SJSA1 (cell line): ENCODE measurements at regions not wholly inside any gene's neighbourhood (a gene's known extent, or its start where the extent isn't known, plus 50 kb on each side); places are given as distances from the start of the nearest gene placed in this dataset.
"Not testable (repeated sequence)": the region's sequence is repeated elsewhere in the genome, so short reads cannot be mapped to it uniquely, and the experiment has no call there.

ENCODE experiments used
- DNase-seq, 2 experiments: peaks; one replicate each; pipeline ENCODE4 v3.0.0-alpha.2; 2015 to 2020; ENCODE audit warnings: low spot score in 2 of 2, low read depth in 1 of 2
- H3K27ac ChIP-seq: fragments of 250-450 bp; sonication (Bioruptor Pico); 2 replicates; pipeline ENCODE4 v1.5.1; 2020; ENCODE audit warnings: mild to moderate bottlenecking, moderate library complexity
- H3K27me3 ChIP-seq: fragments of 250-450 bp; sonication (Bioruptor Pico); replicated peaks from 2 replicates; pipeline ENCODE4 v1.5.1; 2020; ENCODE audit warnings: mild to moderate bottlenecking, moderate library complexity
- H3K36me3 ChIP-seq: fragments of 250-450 bp; sonication (Bioruptor Pico); 2 replicates; pipeline ENCODE4 v1.5.1; 2020; ENCODE audit warnings: mild to moderate bottlenecking
- H3K4me1 ChIP-seq: fragments of 250-450 bp; sonication (Bioruptor Pico); replicated peaks from 2 replicates; pipeline ENCODE4 v1.6.1; 2021; ENCODE audit warnings: mild to moderate bottlenecking
- H3K4me3 ChIP-seq: fragments of 250-450 bp; sonication (Bioruptor Pico); 2 replicates; pipeline ENCODE4 v1.5.1; 2020; ENCODE audit warnings: mild to moderate bottlenecking
- H3K9me3 ChIP-seq: fragments of 250-450 bp; sonication (Bioruptor Pico); replicated peaks from 2 replicates; pipeline ENCODE4 v1.5.1; 2020; ENCODE audit warnings: mild to moderate bottlenecking

- Histone ChIP-seq H3K4me1 (no peaks in the 10 kb centered on the region), H3K36me3 (no peaks in the 10 kb centered on the region)
These were observed 655.3 kb downstream of the SH3BGRL start for GRCh38 chrX:81857192-81857591.

DNA sequence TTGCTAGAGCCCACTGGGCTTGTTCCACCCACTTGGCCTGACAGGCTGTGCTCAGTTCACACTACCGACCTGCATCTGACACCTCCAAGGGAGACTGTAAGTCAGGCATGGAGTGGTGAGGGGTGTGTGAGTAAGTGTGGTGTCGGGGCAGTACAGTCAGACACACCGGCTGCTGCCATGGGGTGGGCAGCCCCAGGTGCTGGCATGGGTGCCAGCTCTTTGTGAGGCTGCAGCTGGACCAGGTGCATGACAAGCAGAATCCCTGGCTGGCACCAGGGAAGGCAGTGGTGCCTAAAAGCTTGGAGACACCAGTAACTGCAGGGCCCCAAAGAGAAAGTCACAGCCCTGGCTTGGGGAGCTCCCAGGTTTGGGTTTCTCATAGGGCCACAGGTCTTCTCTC is 665.0 kb downstream of the SH3BGRL start:
- H3K4me1 ChIP-seq: no peaks in the 10 kb centered on the region
- no peak for DNase-seq
- no peak overlapping the region for H3K27ac ChIP-seq
- no peaks in the 10 kb centered on the region for H3K9me3 ChIP-seq
- H3K4me3 ChIP-seq: no peak overlapping the region
- H3K36me3 ChIP-seq: no peaks in the 10 kb centered on the region
- no peaks in the 10 kb centered on the region for H3K27me3 ChIP-seq

More at GRCh38 chrX:81857192-81857591, 655.3 kb downstream of the SH3BGRL start:
- Histone ChIP-seq H3K4me3 (no peak overlapping the region), H3K27me3 (no peaks in the 10 kb centered on the region), H3K27ac (no peak overlapping the region), H3K9me3 (no peaks in the 10 kb centered on the region)
- no peak for DNase-seq

- Histone ChIP-seq H3K4me1 (no peaks in the 10 kb centered on the region), H3K36me3 (no peaks in the 10 kb centered on the region), H3K4me3 (no peak overlapping the region), H3K27ac (no peak overlapping the region), H3K27me3 (no peaks in the 10 kb centered on the region), H3K9me3 (no peaks in the 10 kb centered on the region)
- DNase-seq: no peak
These were observed 667.1 kb downstream of the SH3BGRL start for GRCh38 chrX:81868979-81869378.

GRCh38 chrX:81874807-81875206 is 672.9 kb downstream of the SH3BGRL start:
- no peak overlapping the region for H3K4me3 ChIP-seq
- H3K27me3 ChIP-seq: no peaks in the 10 kb centered on the region
- H3K9me3 ChIP-seq: no peaks in the 10 kb centered on the region
- no peaks in the 10 kb centered on the region for H3K36me3 ChIP-seq
- DNase-seq: no peak
- no peak overlapping the region for H3K27ac ChIP-seq
- H3K4me1 ChIP-seq: no peaks in the 10 kb centered on the region

- Histone ChIP-seq H3K27ac (no peak overlapping the region), H3K9me3 (no peaks in the 10 kb centered on the region), H3K27me3 (no peaks in the 10 kb centered on the region), H3K4me1 (no peaks in the 10 kb centered on the region), H3K4me3 (no peak overlapping the region), H3K36me3 (no peaks in the 10 kb centered on the region)
- no peak for DNase-seq
These were observed 673.9 kb downstream of the SH3BGRL start for GRCh38 chrX:81875800-81876199.

DNA sequence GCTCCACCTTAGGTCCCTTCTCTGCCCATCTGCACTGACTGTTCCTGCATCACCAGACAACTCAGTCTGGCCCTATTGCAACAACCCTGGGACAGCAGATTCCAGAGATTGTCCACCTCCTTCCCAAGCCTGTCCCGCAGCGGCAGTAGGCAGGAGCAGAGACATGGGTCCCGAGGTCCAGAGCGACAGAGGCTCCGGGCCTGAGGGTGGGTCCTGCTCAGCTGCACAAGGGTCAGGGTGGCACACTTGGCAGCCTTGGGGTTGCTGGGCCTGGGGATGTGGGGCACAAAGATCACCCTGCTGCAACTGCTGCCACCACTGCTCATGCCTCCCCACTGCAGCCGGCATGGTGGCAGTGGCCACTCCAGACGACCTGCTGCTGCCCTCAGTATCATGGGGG is 674.5 kb downstream of the SH3BGRL start:
- no peak for DNase-seq
- H3K27ac ChIP-seq: no peak overlapping the region

DNA sequence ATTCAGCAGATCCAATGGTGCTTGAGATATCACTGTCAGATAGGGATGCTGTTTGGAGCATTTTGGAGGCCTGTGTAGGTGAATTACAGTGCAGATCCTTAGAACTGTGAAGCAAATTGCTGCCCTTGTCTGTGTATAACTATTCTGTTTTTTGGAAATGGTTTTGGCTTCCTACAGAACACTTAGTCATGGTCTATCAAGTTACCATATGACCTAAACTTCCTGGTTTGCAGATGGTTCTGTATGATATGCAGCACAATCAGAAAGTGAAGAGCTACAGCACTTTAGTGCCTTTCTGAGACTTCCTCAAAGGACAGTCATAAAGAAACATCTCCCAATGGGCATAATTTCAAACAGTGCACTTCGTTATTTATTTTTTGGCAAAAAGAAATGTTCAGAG is 688.6 kb downstream of the SH3BGRL start:
- H3K27ac ChIP-seq: no peak overlapping the region
- no peaks in the 10 kb centered on the region for H3K9me3 ChIP-seq
- DNase-seq: no peak
- no peak overlapping the region for H3K4me3 ChIP-seq
- H3K36me3 ChIP-seq: no peaks in the 10 kb centered on the region
- H3K27me3 ChIP-seq: no peaks in the 10 kb centered on the region
- H3K4me1 ChIP-seq: no peaks in the 10 kb centered on the region

More for the DNA sequence above, 674.5 kb downstream of the SH3BGRL start:
- Histone ChIP-seq H3K36me3 (no peaks in the 10 kb centered on the region), H3K4me1 (no peaks in the 10 kb centered on the region), H3K27me3 (no peaks in the 10 kb centered on the region), H3K9me3 (no peaks in the 10 kb centered on the region), H3K4me3 (no peak overlapping the region)

DNA sequence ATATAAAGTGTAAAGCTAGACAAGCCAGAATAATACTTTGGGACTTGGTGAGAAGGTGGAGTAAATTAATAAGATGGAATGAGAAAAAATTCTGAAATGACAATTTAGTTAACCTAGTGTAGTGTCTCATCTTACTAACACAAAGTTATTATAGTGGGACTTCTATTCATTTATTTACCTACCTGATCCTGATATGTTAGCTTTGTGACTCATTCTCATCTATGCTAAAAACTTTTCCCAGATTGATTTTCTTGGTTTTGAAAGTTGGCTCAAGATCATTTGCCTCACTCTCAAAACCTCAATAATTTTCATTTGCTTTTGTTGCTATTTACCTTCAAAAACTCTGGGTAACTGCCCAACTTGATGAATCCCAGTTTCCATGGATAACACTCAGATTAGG is 698.6 kb downstream of the SH3BGRL start:
- no peak overlapping the region for H3K27ac ChIP-seq
- H3K27me3 ChIP-seq: no peaks in the 10 kb centered on the region
- H3K4me1 ChIP-seq: no peaks in the 10 kb centered on the region
- no peaks in the 10 kb centered on the region for H3K9me3 ChIP-seq
- no peaks in the 10 kb centered on the region for H3K36me3 ChIP-seq
- no peak for DNase-seq
- H3K4me3 ChIP-seq: no peak overlapping the region

DNA sequence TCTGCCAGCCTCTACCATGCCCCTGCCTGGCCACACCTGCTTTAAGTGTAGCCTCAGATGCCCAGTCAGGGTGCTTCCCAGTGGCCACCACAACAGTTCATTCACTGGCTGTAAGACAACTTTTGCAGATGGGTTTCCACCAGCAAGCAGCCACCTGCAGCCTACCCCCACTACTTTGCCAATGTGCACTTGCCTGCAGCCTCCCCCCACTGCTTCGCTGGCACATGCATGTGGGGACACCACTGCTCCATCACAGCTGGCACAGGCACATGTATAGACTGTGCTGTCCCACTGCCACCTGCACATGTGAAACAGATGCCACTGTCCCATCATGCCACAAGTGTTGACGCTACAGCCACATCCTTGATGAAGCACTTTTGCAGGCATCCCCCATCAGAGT is 723.9 kb downstream of the SH3BGRL start:
- no peaks in the 10 kb centered on the region for H3K27me3 ChIP-seq
- H3K4me1 ChIP-seq: no peaks in the 10 kb centered on the region
- H3K9me3 ChIP-seq: no peaks in the 10 kb centered on the region
- no peak overlapping the region for H3K4me3 ChIP-seq
- no peaks in the 10 kb centered on the region for H3K36me3 ChIP-seq
- H3K27ac ChIP-seq: no peak overlapping the region
- DNase-seq: no peak

- not testable (repeated sequence) for H3K36me3 ChIP-seq, H3K27ac ChIP-seq, H3K4me3 ChIP-seq, H3K4me1 ChIP-seq, H3K9me3 ChIP-seq, DNase-seq, H3K27me3 ChIP-seq
These were observed 744.0 kb downstream of the SH3BGRL start for GRCh38 chrX:81945911-81946310.

GRCh38 chrX:81957318-81957717 is 755.4 kb downstream of the SH3BGRL start:
- DNase-seq: no peak
- Histone ChIP-seq H3K36me3 (no peaks in the 10 kb centered on the region), H3K4me3 (no peak overlapping the region), H3K27me3 (no peaks in the 10 kb centered on the region), H3K4me1 (no peaks in the 10 kb centered on the region), H3K27ac (no peak overlapping the region), H3K9me3 (no peaks in the 10 kb centered on the region)

DNA sequence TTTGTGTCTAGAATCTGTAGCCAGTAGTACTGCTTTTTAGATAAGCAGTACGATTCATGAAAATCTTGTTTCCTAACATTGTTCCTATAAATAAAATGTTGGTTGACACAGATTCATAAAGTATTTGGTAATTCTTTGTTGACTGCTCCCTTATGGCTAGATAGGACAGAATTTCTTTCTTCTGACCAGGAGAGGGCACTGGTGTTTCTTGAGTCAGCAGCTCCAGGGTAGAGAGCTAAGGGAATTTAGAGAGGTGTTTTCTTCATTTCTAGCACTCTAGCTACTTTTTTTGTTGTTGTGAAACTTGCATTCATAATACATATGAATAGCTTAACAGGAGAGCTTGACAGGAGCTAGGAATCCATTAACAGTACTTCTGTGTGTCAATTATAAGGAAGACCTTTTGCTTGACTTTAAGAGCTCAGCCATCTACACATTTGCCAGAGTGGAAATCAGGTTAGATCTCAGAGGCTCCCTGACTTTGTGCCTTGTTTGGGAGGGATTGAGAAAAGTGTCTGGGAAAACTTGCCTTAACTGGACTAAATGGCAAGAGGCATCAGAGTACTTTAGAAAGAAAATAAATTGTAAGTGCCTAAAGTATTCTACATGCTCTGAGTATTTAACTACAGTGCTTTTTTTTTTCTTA is 756.1 kb downstream of the SH3BGRL start:
- Histone ChIP-seq H3K27ac (no peak overlapping the region), H3K27me3 (no peaks in the 10 kb centered on the region), H3K9me3 (no peaks in the 10 kb centered on the region), H3K4me1 (no peaks in the 10 kb centered on the region), H3K4me3 (no peak overlapping the region), H3K36me3 (no peaks in the 10 kb centered on the region)
- DNase-seq: no peak

- H3K27ac ChIP-seq: no peak overlapping the region
- no peak overlapping the region for H3K4me3 ChIP-seq
- no peaks in the 10 kb centered on the region for H3K4me1 ChIP-seq
- H3K27me3 ChIP-seq: no peaks in the 10 kb centered on the region
- H3K36me3 ChIP-seq: no peaks in the 10 kb centered on the region
- H3K9me3 ChIP-seq: no peaks in the 10 kb centered on the region
- no peak for DNase-seq
These were observed 758.1 kb downstream of the SH3BGRL start for GRCh38 chrX:81959964-81960363.

DNA sequence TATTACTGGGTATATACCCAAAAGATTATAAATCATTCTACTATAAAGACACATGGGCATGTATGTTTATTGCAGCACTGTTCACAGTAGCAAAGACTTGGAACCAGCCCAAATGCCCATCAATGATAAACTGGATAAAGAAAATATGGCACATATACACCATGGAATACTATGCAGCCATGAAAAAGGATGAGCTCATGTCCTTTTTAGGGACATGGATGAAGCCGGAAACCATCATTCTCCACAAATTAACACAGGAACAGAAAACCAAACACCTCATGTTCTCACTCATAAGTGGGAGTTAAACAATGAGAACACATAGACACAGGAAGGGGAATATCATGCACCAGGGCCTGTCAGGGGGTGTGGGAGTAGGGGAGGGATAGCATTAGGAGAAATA is 772.5 kb downstream of the SH3BGRL start:
- not testable (repeated sequence) for H3K4me1 ChIP-seq, H3K9me3 ChIP-seq, H3K4me3 ChIP-seq, DNase-seq, H3K27ac ChIP-seq, H3K36me3 ChIP-seq, H3K27me3 ChIP-seq

GRCh38 chrX:81979806-81980515 is 778.1 kb downstream of the SH3BGRL start:
- Histone ChIP-seq H3K27me3 (no peaks in the 10 kb centered on the region), H3K27ac (no peak overlapping the region), H3K9me3 (no peaks in the 10 kb centered on the region), H3K36me3 (no peaks in the 10 kb centered on the region), H3K4me3 (no peak overlapping the region), H3K4me1 (no peaks in the 10 kb centered on the region)
- DNase-seq: no peak
